H9 (cell line): ENCODE measurements at regions not wholly inside any gene's neighbourhood (a gene's known extent, or its start where the extent isn't known, plus 50 kb on each side); places are given as distances from the start of the nearest gene placed in this dataset.

Experiments used
- DNase-seq: peaks from one replicate; pipeline ENCODE4 v3.0.0-alpha.2; 2017
- H2AFZ ChIP-seq: one replicate; pipeline ENCODE4 v1.6.1; 2013; ENCODE audit warnings: mild to moderate bottlenecking, low read length, control low read depth, moderate library complexity
- H2AK5ac ChIP-seq: 2 replicates; pipeline ENCODE4 v1.6.1; 2013; ENCODE audit warnings: low read length, control low read depth, mixed read lengths; ENCODE audit not compliant: insufficient read length
- H2BK120ac ChIP-seq: one replicate; pipeline ENCODE4 v1.6.1; 2013; ENCODE audit warnings: low read depth, mild to moderate bottlenecking, low read length, control low read depth, inconsistent platforms; ENCODE audit not compliant: poor library complexity, severe bottlenecking
- H2BK12ac ChIP-seq: 2 replicates; pipeline ENCODE4 v1.6.1; 2013; ENCODE audit warnings: low read length, control low read depth, mixed read lengths, low read depth; ENCODE audit not compliant: insufficient read length
- H2BK15ac ChIP-seq: 2 replicates; pipeline ENCODE4 v1.6.1; 2013; ENCODE audit warnings: low read depth, low read length, control low read depth
- H2BK20ac ChIP-seq: one replicate; pipeline ENCODE4 v1.6.1; 2013; ENCODE audit warnings: low read depth, mild to moderate bottlenecking, low read length, control low read depth, inconsistent platforms; ENCODE audit not compliant: poor library complexity, severe bottlenecking
- H2BK5ac ChIP-seq: 2 replicates; pipeline ENCODE4 v1.6.1; 2013; ENCODE audit warnings: low read length, control low read depth, mixed read lengths; ENCODE audit not compliant: insufficient read length
- H3K14ac ChIP-seq: 2 replicates; pipeline ENCODE4 v1.6.1; 2013; ENCODE audit warnings: low read length, control low read depth; ENCODE audit not compliant: insufficient read depth
- H3K18ac ChIP-seq: 2 replicates; pipeline ENCODE4 v1.6.1; 2013; ENCODE audit warnings: low read depth, mild to moderate bottlenecking, mixed read lengths, low read length, control low read depth; ENCODE audit not compliant: insufficient read length
- H3K23ac ChIP-seq: 2 replicates; pipeline ENCODE4 v1.6.1; 2013; ENCODE audit warnings: low read length, control low read depth, mixed read lengths, low read depth; ENCODE audit not compliant: insufficient read length
- H3K23me2 ChIP-seq: 2 replicates; pipeline ENCODE4 v1.6.1; 2013; ENCODE audit warnings: low read depth, mild to moderate bottlenecking, mixed read lengths, low read length, control low read depth; ENCODE audit not compliant: insufficient read length, poor library complexity, severe bottlenecking
- H3K27ac ChIP-seq: 2 replicates; pipeline ENCODE4 v1.5.1; 2013; ENCODE audit warnings: low read length, control low read depth, mixed read lengths, low read depth; ENCODE audit not compliant: insufficient read length
- H3K27me3 ChIP-seq: 2 replicates; pipeline ENCODE4 v1.6.1; 2013; ENCODE audit warnings: low read length, control low read depth, inconsistent platforms; ENCODE audit not compliant: insufficient read depth
- H3K4ac ChIP-seq: 2 replicates; pipeline ENCODE4 v1.6.1; 2013; ENCODE audit warnings: low read depth, mild to moderate bottlenecking, control low read depth, inconsistent platforms, low read length, moderate library complexity
- H3K4me1 ChIP-seq: 2 replicates; pipeline ENCODE4 v1.6.1; 2013; ENCODE audit warnings: low read length, control low read depth, inconsistent platforms; ENCODE audit not compliant: insufficient read depth
- H3K4me2 ChIP-seq: 2 replicates; pipeline ENCODE4 v1.6.1; 2013; ENCODE audit warnings: low read length, control low read depth, mixed read lengths; ENCODE audit not compliant: insufficient read length, insufficient read depth
- H3K56ac ChIP-seq: 2 replicates; pipeline ENCODE4 v1.6.1; 2013; ENCODE audit warnings: low read depth, mild to moderate bottlenecking, mixed read lengths, low read length, control low read depth; ENCODE audit not compliant: insufficient read length
- H3K79me1 ChIP-seq: 2 replicates; pipeline ENCODE4 v1.6.1; 2013; ENCODE audit warnings: low read depth, mild to moderate bottlenecking, moderate library complexity, low read length, control low read depth, inconsistent platforms; ENCODE audit not compliant: insufficient read depth, poor library complexity, severe bottlenecking
- H3K79me2 ChIP-seq: 2 replicates; pipeline ENCODE4 v1.6.1; 2013; ENCODE audit warnings: low read length, control low read depth, inconsistent platforms; ENCODE audit not compliant: insufficient read depth
- H3K9ac ChIP-seq: 2 replicates; pipeline ENCODE4 v1.6.1; 2013; ENCODE audit warnings: low read length, control low read depth, mixed read lengths; ENCODE audit not compliant: insufficient read length; ENCODE audit errors: extremely low read depth
- H3K9me3 ChIP-seq: one replicate; pipeline ENCODE4 v1.6.1; 2013; ENCODE audit warnings: low read depth, low read length, inconsistent platforms; ENCODE audit not compliant: control insufficient read depth
- H3T11ph ChIP-seq: one replicate; pipeline ENCODE4 v1.6.1; 2013; ENCODE audit warnings: mild to moderate bottlenecking, low read length, control low read depth, inconsistent platforms
- H4K20me1 ChIP-seq: one replicate; pipeline ENCODE4 v1.6.1; 2013; ENCODE audit not compliant: control insufficient read depth, insufficient read length, insufficient read depth
- H4K5ac ChIP-seq: 2 replicates; pipeline ENCODE4 v1.6.1; 2013; ENCODE audit warnings: low read depth, mild to moderate bottlenecking, mixed read lengths, low read length, control low read depth; ENCODE audit not compliant: insufficient read length
- H4K8ac ChIP-seq: replicated peaks from 2 replicates; pipeline ENCODE4 v1.6.1; 2013; ENCODE audit warnings: low read length, control low read depth, mixed read lengths, low read depth; ENCODE audit not compliant: insufficient read length
- H4K91ac ChIP-seq: 2 replicates; pipeline ENCODE4 v1.6.1; 2013; ENCODE audit warnings: low read depth, mild to moderate bottlenecking, moderate library complexity, mixed read lengths, low read length, control low read depth; ENCODE audit not compliant: insufficient read length
- H3K27ac Mint-ChIP-seq, 3 experiments: 2 replicates in 2 of 3; 3 replicates in 1 of 3; pipeline ENCODE4 v1.8.0; 2020 to 2021; ENCODE audit warnings: mixed read lengths in 3 of 3, mild to moderate bottlenecking in 1 of 3, moderate library complexity in 1 of 3
- H3K27me3 Mint-ChIP-seq: 2 replicates; pipeline ENCODE4 v1.8.0; 2021; ENCODE audit warnings: low read depth, mild to moderate bottlenecking, moderate library complexity, mixed read lengths
- H3K36me3 Mint-ChIP-seq, 3 experiments: 2 replicates in 2 of 3; 3 replicates in 1 of 3; pipeline ENCODE4 v1.8.0; 2020 to 2021; ENCODE audit warnings: low read depth in 3 of 3, mixed read lengths in 3 of 3; ENCODE audit not compliant: insufficient read depth in 1 of 3
- H3K4me1 Mint-ChIP-seq, 2 experiments: 2 replicates each; pipeline ENCODE4 v1.8.0; 2020; ENCODE audit warnings: mixed read lengths in 2 of 2
- H3K4me3 Mint-ChIP-seq, 2 experiments: 2 replicates in 1 of 2; 3 replicates in 1 of 2; pipeline ENCODE4 v1.8.0; 2020 to 2021; ENCODE audit warnings: mild to moderate bottlenecking in 2 of 2, mixed read lengths in 2 of 2, moderate library complexity in 1 of 2
- H3K9me3 Mint-ChIP-seq, 2 experiments: 2 replicates in 1 of 2; 3 replicates in 1 of 2; pipeline ENCODE4 v1.8.0; 2020; ENCODE audit warnings: mild to moderate bottlenecking in 2 of 2, mixed read lengths in 2 of 2, moderate library complexity in 1 of 2
- CTCF ChIP-seq: fragments of 200-600 bp; sonication (generic); conservative IDR thresholded peaks from 3 replicates; pipeline ENCODE4 v1.8.0; 2021; ENCODE audit warnings: antibody characterized with exemption, mild to moderate bottlenecking
- WGBS: extraction: QIAGEN DNeasy Blood & Tissue Kit; methylation state at CpG from one replicate; pipeline ENCODE4 v1.1.7; 2013; ENCODE audit warnings: missing lambda C conversion rate, low lambda C conversion rate, mixed read lengths; ENCODE audit not compliant: insufficient read length; ENCODE audit errors: extremely low coverage; 5-methylcytosine and 5-hydroxymethylcytosine counted together

GRCh38 chr7:69388452-69389137, 209.7 kb upstream of the AUTS2 start:
- Histone ChIP-seq H3K27ac (no peak overlapping the region), H3K14ac (no peak overlapping the region), H4K20me1 (no peaks in the 10 kb centered on the region), H3K79me1 (no peaks in the 10 kb centered on the region), H3K4me2 (no peak overlapping the region), H2AFZ (no peak overlapping the region), H2BK12ac (no peak overlapping the region), H4K5ac (no peak overlapping the region), H2AK5ac (no peak overlapping the region), H3T11ph (no peak overlapping the region), H2BK5ac (no peak overlapping the region), H3K79me2 (no peaks in the 10 kb centered on the region), H2BK20ac (no peak overlapping the region), H3K23me2 (no peaks in the 10 kb centered on the region), H3K27me3 (no peaks in the 10 kb centered on the region), H3K23ac (no peak overlapping the region), H3K4ac (no peak overlapping the region), H3K56ac (no peak overlapping the region), H3K18ac (no peak overlapping the region), H4K91ac (no peak overlapping the region), H3K9me3 (no peaks in the 10 kb centered on the region), H3K4me1 (no peaks in the 10 kb centered on the region), H2BK15ac (no peak overlapping the region), H4K8ac (no peak overlapping the region), H3K9ac (no peak overlapping the region), H2BK120ac (no peak overlapping the region)
- no CpG with 5 or more reads among the region's 8 CpGs for WGBS
- Mint-ChIP-seq H3K9me3 (no peaks in the 10 kb centered on the region), H3K4me1 (no peaks in the 10 kb centered on the region), H3K4me3 (no peak overlapping the region), H3K36me3 (no peaks in the 10 kb centered on the region), H3K27ac (no peak overlapping the region), H3K27me3 (peaks cover 11% of the 10 kb centered on the region)
- DNase-seq: no peak
- no peak for TF ChIP-seq CTCF
